Left ventricle myocardium inferior (tissue), 1 donor: ENCODE measurements at regions not wholly inside any gene's neighbourhood (a gene's known extent, or its start where the extent isn't known, plus 50 kb on each side); places are given as distances from the start of the nearest gene placed in this dataset.

Experiments used
- DNase-seq: peaks from one replicate; pipeline ENCODE4 v3.0.0-alpha.2; 2020
- H3K27ac ChIP-seq: fragments of 200-600 bp; replicated peaks from 2 replicates; pipeline ENCODE4 v1.8.0; 2021
- H3K27me3 ChIP-seq: fragments of 200-600 bp; 2 replicates; pipeline ENCODE4 v1.8.0; 2021; ENCODE audit warnings: low read depth
- H3K36me3 ChIP-seq: fragments of 200-600 bp; 2 replicates; pipeline ENCODE4 v1.8.0; 2021
- H3K4me1 ChIP-seq: fragments of 200-600 bp; 2 replicates; pipeline ENCODE4 v1.8.0; 2021
- H3K4me3 ChIP-seq: fragments of 200-600 bp; 2 replicates; pipeline ENCODE4 v1.8.0; 2021; ENCODE audit warnings: mild to moderate bottlenecking, moderate library complexity
- H3K9me3 ChIP-seq: fragments of 200-600 bp; replicated peaks from 2 replicates; pipeline ENCODE4 v1.8.0; 2021
- intact Hi-C: fragments of 100-400 bp; cut with micrococcal nuclease; formaldehyde crosslinking; loops from one replicate; pipeline ENCODE4 v1.11.0; 2022
- TF ChIP-seq, protein P1 (sequence below): fragments of 200-600 bp; IDR thresholded peaks from 2 replicates; pipeline ENCODE4 v1.8.0; 2021; ENCODE audit warnings: antibody characterized with exemption, mild to moderate bottlenecking, borderline replicate concordance
- donor health status: DM: no; HTN: yes; CAD: no; lungs with severe emphysema.

DNA sequence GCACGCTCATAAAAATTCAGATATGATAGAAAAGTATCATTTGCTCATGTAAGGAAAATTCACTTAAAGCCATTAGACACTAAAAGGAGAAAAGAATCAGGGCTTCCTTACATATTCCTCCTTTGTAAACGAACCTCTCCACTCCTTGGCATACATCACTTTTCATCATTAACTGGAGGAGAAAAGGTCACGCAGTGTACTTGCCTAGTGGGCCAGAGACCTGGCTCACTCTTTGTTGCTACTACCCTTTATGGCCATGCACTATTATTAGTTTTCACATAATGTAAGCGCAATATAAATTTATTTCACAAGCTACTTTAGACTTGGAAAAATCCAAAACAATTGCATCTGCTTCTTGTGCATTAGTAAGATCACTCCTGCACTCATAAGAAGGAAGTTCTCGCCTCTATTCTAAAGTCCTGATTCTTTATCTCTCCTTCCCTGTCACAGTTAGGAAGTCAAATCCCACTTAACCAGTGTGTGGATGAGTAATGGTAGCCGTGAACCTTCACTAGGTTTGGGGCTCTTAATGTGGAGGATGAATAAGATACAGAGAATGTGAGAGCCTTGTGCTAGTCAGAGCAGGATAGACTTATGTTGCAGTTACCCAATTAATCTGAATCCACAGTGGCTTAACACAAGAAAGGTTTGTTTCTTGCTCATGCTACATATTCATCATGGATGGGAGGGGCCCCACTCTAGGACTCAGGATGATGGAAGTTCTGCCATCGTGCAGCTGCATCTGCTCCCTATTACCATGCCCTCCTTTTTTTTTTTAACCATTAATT is 115.0 kb upstream of the GLS start:
- Histone ChIP-seq H3K27ac (no peak overlapping the region), H3K36me3 (no peaks in the 10 kb centered on the region), H3K27me3 (no peaks in the 10 kb centered on the region), H3K4me3 (no peak overlapping the region), H3K9me3 (no peaks in the 10 kb centered on the region), H3K4me1 (peaks cover 4% of the 10 kb centered on the region)
- TF ChIP-seq, protein P1, sequence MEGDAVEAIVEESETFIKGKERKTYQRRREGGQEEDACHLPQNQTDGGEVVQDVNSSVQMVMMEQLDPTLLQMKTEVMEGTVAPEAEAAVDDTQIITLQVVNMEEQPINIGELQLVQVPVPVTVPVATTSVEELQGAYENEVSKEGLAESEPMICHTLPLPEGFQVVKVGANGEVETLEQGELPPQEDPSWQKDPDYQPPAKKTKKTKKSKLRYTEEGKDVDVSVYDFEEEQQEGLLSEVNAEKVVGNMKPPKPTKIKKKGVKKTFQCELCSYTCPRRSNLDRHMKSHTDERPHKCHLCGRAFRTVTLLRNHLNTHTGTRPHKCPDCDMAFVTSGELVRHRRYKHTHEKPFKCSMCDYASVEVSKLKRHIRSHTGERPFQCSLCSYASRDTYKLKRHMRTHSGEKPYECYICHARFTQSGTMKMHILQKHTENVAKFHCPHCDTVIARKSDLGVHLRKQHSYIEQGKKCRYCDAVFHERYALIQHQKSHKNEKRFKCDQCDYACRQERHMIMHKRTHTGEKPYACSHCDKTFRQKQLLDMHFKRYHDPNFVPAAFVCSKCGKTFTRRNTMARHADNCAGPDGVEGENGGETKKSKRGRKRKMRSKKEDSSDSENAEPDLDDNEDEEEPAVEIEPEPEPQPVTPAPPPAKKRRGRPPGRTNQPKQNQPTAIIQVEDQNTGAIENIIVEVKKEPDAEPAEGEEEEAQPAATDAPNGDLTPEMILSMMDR, result no peak
- no peak for DNase-seq
- intact Hi-C loops, result no loop called here

DNA sequence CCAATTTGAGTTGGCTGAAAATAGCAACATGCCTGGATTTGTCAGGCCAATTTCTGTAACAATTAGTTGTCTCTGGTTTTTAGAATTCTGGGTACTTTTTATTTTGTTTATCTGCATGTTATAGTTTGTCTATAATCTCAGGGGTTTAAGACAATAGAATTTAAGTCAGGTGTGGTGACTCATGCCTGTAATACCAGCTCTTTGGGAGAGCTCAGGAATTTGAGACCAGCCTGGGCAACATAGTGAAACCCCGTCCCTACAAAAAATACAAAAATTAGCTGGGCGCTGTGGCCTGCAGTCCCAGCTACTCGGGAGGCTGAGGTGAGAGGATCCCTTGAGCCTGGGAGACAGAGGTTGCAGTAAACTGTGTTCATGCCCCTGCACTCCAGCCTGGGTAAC is 114.4 kb upstream of the GLS start:
- TF ChIP-seq, protein P1, result no peak
- H3K27me3 ChIP-seq, result no peaks in the 10 kb centered on the region
- H3K4me1 ChIP-seq, result peaks cover 4% of the 10 kb centered on the region
- H3K9me3 ChIP-seq, result no peaks in the 10 kb centered on the region
- no peak overlapping the region for H3K4me3 ChIP-seq
- intact Hi-C loops, result no loop called here
- H3K27ac ChIP-seq, result no peak overlapping the region
- DNase-seq, result no peak
- H3K36me3 ChIP-seq, result no peaks in the 10 kb centered on the region

DNA sequence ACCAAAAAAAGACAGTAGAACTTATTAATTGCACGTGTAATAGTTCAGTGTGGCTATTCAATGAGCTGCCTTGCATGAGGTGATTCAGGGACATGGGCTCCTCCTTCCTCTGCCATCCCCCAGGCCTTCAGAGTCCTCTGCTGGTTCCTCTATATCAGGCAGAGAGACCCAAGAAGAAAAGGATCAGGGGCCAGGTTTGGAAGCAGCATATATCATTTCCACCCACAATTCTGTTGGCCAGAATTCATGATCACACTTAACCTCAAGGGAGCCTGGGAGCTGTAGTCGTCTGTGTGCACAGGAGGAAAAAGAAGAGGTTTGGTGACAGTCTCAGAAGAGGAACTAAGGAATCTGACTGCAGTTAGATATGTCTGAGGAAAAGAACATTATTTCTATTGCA is 114.0 kb upstream of the GLS start:
- TF ChIP-seq, protein P1, result no peak
- H3K4me1 ChIP-seq, result peaks cover 4% of the 10 kb centered on the region
- H3K4me3 ChIP-seq, result no peak overlapping the region
- H3K27ac ChIP-seq, result no peak overlapping the region
- no peaks in the 10 kb centered on the region for H3K36me3 ChIP-seq
- H3K9me3 ChIP-seq, result no peaks in the 10 kb centered on the region
- no peak for DNase-seq
- intact Hi-C loops, result no loop called here
- H3K27me3 ChIP-seq, result no peaks in the 10 kb centered on the region

DNA sequence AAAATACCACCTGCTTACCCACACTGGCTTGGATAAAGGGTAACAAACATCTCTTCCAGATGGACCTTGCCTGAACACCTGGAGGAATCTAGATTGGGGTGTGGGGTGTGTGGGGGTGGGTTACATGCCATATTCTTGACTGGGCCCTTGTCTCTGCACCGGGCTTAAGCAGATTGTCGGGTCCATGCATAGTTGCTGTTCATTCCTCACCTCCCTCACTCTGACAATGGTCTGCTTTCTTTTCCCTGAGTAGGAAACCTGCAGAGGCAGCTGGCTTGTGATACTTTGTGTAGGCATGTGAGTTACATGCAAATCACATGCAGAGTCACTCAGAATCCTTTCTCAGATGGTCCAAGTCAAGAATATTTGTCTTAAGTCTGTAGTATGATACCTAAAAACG is 112.8 kb upstream of the GLS start:
- intact Hi-C loops, result no loop called here
- H3K4me3 ChIP-seq, result no peak overlapping the region
- no peaks in the 10 kb centered on the region for H3K9me3 ChIP-seq
- no peaks in the 10 kb centered on the region for H3K36me3 ChIP-seq
- H3K4me1 ChIP-seq, result peaks cover 4% of the 10 kb centered on the region
- TF ChIP-seq, protein P1, result no peak
- DNase-seq, result no peak
- H3K27me3 ChIP-seq, result no peaks in the 10 kb centered on the region
- no peak overlapping the region for H3K27ac ChIP-seq

DNA sequence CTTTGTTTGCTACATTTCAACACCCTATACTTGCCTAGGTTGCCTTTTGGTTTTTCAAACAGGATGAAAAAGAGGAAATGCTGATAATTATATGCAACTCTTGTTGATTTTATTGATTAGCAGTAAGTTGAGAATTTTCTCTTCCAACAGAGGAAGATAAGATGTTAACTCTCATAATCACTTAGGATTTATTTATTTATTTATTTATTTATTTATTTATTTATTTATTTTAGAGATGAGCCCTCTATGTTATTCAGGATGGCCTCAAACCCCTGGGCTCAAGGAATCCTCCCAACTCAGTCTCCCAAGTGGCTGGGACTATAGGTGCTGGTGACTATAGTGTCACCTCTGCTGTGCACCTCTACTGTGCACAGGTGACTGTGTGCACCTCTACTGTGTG is 111.4 kb upstream of the GLS start:
- no peak for DNase-seq
- H3K4me3 ChIP-seq, result no peak overlapping the region
- H3K9me3 ChIP-seq, result no peaks in the 10 kb centered on the region
- no peaks in the 10 kb centered on the region for H3K36me3 ChIP-seq
- H3K27me3 ChIP-seq, result no peaks in the 10 kb centered on the region
- intact Hi-C loops, result no loop called here
- H3K4me1 ChIP-seq, result peaks cover 4% of the 10 kb centered on the region
- H3K27ac ChIP-seq, result no peak overlapping the region
- TF ChIP-seq, protein P1, result no peak
